ENCODE measurements at regions not wholly inside any gene's neighbourhood (a gene's known extent, or its start where the extent isn't known, plus 50 kb on each side); places are given as distances from the start of the nearest gene placed in this dataset.
"Not testable (repeated sequence)": the region's sequence is repeated elsewhere in the genome, so short reads cannot be mapped to it uniquely, and the experiment has no call there.

GRCh38 chrX:138877746-138878145 lies 166.2 kb upstream of the FGF13 start:
- DNase-seq (no peak), ATAC-seq (no peak)
- no peak overlapping the region for H3K27ac ChIP-seq
- TF ChIP-seq CTCF (IDR thresholded peaks at IDR 0.05) (no peak), POLR2A (IDR thresholded peaks at IDR 0.05) (no peak)
- no peaks in the 10 kb centered on the region for H3K4me1 ChIP-seq
- no peaks in the 10 kb centered on the region for H3K36me3 ChIP-seq (replicated peaks in 1 of 2; ENCODE audit: insufficient read depth in 1 of 2, low read depth in 2 of 2)
- no peaks in the 10 kb centered on the region for H3K9me3 ChIP-seq
- no peak overlapping the region for H3K4me3 ChIP-seq
- intact Hi-C loops (cut with DNase I), result no loop called here
- 50 to 58% methylated on average over 2 of the region's 2 CpGs for WGBS, 2 donors
- no peaks in the 10 kb centered on the region for H3K27me3 ChIP-seq

GRCh38 chrX:138875472-138875871 lies 164.0 kb upstream of the FGF13 start:
- WGBS, 2 donors, result 76 to 96% methylated on average over 2 to 4 of the region's 4 CpGs

DNA sequence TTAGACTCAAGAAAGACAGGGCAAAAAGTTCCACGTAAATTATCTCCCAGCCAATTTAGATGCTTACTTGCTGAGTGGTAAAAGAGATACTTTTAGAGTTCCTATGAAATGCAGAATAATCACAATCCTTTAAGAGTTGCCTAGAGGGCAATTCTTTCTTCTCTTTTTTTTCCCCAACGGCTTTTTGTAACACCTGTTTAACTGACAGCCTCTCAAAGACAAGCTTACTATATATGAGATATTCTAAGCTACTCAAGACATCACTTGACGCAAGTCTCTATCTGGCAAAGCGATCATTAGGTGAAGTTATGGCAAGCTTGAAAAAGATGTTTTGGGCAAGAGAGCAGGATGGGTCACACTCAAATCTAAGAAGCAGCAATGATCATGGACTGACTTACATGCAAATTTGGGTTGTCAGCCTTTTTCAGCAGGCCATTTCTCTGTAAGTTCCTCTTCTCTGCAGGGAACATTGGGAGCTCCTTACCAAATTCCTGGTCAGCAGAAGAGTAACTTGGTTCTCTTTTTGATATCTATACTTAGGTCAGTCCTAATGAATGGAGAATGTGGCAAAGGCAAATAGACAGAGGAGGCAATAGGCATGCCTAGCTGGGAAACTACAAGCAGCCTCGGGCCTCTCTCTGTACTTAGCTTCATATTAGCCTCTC lies 162.9 kb upstream of the FGF13 start:
- no peaks in the 10 kb centered on the region for H3K4me1 ChIP-seq
- TF ChIP-seq CTCF (IDR thresholded peaks at IDR 0.05), result no peak
- no peak for TF ChIP-seq POLR2A (IDR thresholded peaks at IDR 0.05)
- H3K27me3 ChIP-seq, result no peaks in the 10 kb centered on the region
- no peaks in the 10 kb centered on the region for H3K9me3 ChIP-seq
- H3K36me3 ChIP-seq (replicated peaks in 1 of 2; ENCODE audit: insufficient read depth in 1 of 2, low read depth in 2 of 2), result no peaks in the 10 kb centered on the region
- DNase-seq, result no peak
- intact Hi-C loops (cut with DNase I), result no loop called here
- no peak for ATAC-seq
- H3K4me3 ChIP-seq, result no peak overlapping the region
- 72 to 73% methylated on average over 5 of the region's 5 CpGs for WGBS, 2 donors
- H3K27ac ChIP-seq, result no peak overlapping the region

More at GRCh38 chrX:138875472-138875871, 164.0 kb upstream of the FGF13 start:
- no peaks in the 10 kb centered on the region for H3K4me1 ChIP-seq
- no peak overlapping the region for H3K4me3 ChIP-seq
- no peak for ATAC-seq
- H3K9me3 ChIP-seq, result no peaks in the 10 kb centered on the region
- no peak for DNase-seq
- no peaks in the 10 kb centered on the region for H3K27me3 ChIP-seq
- no peaks in the 10 kb centered on the region for H3K36me3 ChIP-seq (replicated peaks in 1 of 2; ENCODE audit: insufficient read depth in 1 of 2, low read depth in 2 of 2)
- intact Hi-C loops (cut with DNase I), result no loop called here
- TF ChIP-seq CTCF (IDR thresholded peaks at IDR 0.05) (no peak), POLR2A (IDR thresholded peaks at IDR 0.05) (no peak)
- H3K27ac ChIP-seq, result no peak overlapping the region

DNA sequence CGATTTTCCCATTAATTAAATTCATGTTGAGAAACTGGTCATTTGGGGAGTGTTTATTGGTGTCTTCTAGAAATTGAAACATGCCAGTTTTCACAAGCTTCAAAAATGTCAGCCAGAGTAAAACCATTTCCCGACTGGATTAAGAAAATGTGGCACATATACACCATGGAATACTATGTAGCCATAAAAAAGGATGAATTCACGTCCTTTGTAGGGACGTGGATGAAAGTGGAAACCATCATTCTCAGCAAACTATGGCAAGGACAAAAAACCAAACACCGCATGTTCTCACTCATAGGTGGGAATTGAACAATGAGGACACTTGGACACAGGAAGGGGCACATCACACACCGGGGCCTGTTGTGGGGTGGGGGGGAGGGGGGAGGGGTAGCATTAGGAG lies 162.1 kb upstream of the FGF13 start:
- H3K27me3 ChIP-seq; H3K4me1 ChIP-seq; ATAC-seq; H3K9me3 ChIP-seq; H3K36me3 ChIP-seq (replicated peaks in 1 of 2; ENCODE audit: insufficient read depth in 1 of 2, low read depth in 2 of 2); H3K4me3 ChIP-seq; intact Hi-C loops (cut with DNase I); H3K27ac ChIP-seq; DNase-seq: not testable (repeated sequence)
- WGBS, 2 donors, result 43 to 76% methylated on average over 4 to 6 of the region's 6 CpGs

DNA sequence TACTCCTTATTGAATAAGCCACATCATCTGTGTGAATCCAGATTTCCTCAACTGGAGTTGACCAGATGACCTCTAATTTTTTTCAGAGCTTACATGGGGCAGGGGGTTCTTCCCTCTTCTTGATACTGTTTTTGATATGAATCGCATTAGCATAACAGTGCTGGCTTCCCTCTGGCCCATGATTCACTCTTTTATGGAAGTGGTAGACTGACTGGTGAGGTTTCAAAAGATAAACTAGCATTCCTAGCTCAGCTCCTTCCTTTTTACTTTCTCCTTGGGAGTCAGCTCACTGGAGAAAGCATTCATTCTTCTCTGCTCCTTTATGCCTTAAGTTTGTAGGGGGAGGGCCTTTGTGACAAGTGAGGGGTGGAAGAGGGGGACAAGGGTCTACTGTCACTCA lies 161.0 kb upstream of the FGF13 start:
- intact Hi-C loops (cut with DNase I), result no loop called here
- no peaks in the 10 kb centered on the region for H3K4me1 ChIP-seq
- no peak for DNase-seq
- 70% methylated on average over 1 of the region's 1 CpG; no CpG with 5 or more reads in 1 of the 2 donors for WGBS, 2 donors
- no peak for TF ChIP-seq CTCF (IDR thresholded peaks at IDR 0.05)
- TF ChIP-seq POLR2A (IDR thresholded peaks at IDR 0.05), result no peak
- H3K27me3 ChIP-seq, result no peaks in the 10 kb centered on the region
- no peak overlapping the region for H3K4me3 ChIP-seq
- H3K27ac ChIP-seq, result no peak overlapping the region
- no peaks in the 10 kb centered on the region for H3K9me3 ChIP-seq
- no peaks in the 10 kb centered on the region for H3K36me3 ChIP-seq (replicated peaks in 1 of 2; ENCODE audit: insufficient read depth in 1 of 2, low read depth in 2 of 2)
- no peak for ATAC-seq
